Suprapubic skin (tissue), 4 donors: ENCODE measurements at regions not wholly inside any gene's neighbourhood (a gene's known extent, or its start where the extent isn't known, plus 50 kb on each side); places are given as distances from the start of the nearest gene placed in this dataset.

Experiments used
- POLR2A ChIP-seq, 2 donors: fragments of 450-650 bp; IDR thresholded peaks; one replicate each; pipeline ENCODE4 v1.6.1; 2017; ENCODE audit warnings: antibody characterized with exemption in 2 of 2, mild to moderate bottlenecking in 2 of 2, moderate library complexity in 2 of 2
- POLR2AphosphoS5 ChIP-seq, 3 donors: sonication (generic); formaldehyde crosslinking; IDR thresholded peaks; one replicate each; pipeline ENCODE4 v1.6.1; 2017; ENCODE audit warnings: antibody characterized with exemption in 3 of 3
- TF ChIP-seq, protein P1 (sequence below), 2 donors: fragments of 200-600 bp in 1 of 2; fragments of 450-650 bp in 1 of 2; sonication (generic) in 1 of 2; IDR thresholded peaks; one replicate each; pipeline ENCODE4 v1.5.1; 2016 to 2019; ENCODE audit warnings: antibody characterized with exemption in 2 of 2, mild to moderate bottlenecking in 1 of 2, moderate library complexity in 1 of 2

DNA sequence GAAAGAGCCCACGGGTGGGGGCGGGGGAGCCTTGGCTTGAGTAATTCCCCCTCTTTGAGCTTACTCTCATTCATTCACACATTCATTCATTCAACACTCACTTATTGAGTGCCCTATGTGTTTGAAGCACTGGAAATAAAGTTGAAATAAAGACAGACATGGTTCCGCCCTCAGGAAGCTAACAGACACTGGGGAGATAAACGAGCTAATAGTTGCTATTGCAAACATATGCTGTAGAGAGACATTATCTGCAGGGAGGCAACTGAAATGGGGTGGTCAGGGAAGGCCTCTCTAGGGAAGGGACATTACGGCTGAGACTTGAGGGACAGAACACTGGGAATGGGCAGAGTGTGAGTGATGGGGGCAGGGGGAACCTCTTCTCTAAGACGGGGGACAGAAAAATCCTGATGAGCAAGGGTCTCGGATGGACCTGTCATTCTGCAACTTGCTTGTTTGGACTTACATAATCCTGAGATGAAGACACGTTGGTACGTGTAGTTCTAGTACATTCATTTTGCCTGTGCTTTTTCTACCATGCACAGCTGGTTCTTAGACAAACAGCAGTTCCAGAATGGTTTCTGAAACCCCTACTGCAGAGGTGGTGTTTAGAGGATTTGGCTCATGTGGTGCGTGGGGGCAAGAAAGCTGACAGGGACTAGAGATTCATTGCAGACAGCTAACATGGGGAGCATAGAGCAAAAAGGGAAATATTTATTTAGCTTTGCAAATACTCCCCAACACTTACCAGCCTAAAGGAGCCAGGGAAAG is 71.1 kb upstream of the BLCAP start:
- TF ChIP-seq, protein P1, sequence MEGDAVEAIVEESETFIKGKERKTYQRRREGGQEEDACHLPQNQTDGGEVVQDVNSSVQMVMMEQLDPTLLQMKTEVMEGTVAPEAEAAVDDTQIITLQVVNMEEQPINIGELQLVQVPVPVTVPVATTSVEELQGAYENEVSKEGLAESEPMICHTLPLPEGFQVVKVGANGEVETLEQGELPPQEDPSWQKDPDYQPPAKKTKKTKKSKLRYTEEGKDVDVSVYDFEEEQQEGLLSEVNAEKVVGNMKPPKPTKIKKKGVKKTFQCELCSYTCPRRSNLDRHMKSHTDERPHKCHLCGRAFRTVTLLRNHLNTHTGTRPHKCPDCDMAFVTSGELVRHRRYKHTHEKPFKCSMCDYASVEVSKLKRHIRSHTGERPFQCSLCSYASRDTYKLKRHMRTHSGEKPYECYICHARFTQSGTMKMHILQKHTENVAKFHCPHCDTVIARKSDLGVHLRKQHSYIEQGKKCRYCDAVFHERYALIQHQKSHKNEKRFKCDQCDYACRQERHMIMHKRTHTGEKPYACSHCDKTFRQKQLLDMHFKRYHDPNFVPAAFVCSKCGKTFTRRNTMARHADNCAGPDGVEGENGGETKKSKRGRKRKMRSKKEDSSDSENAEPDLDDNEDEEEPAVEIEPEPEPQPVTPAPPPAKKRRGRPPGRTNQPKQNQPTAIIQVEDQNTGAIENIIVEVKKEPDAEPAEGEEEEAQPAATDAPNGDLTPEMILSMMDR (IDR thresholded peaks at IDR 0.05), result no peak
- no peak for TF ChIP-seq POLR2AphosphoS5 (IDR thresholded peaks at IDR 0.05)
- no peak for TF ChIP-seq POLR2A (IDR thresholded peaks at IDR 0.05)
